Hepatic stellate cell (primary cell): ENCODE measurements at regions not wholly inside any gene's neighbourhood (a gene's known extent, or its start where the extent isn't known, plus 50 kb on each side); places are given as distances from the start of the nearest gene placed in this dataset.
"Not testable (repeated sequence)": the region's sequence is repeated elsewhere in the genome, so short reads cannot be mapped to it uniquely, and the experiment has no call there.

Experiments
- DNase-seq: peaks from one replicate; pipeline ENCODE4 v3.0.0; 2011; ENCODE audit warnings: low spot score

DNA sequence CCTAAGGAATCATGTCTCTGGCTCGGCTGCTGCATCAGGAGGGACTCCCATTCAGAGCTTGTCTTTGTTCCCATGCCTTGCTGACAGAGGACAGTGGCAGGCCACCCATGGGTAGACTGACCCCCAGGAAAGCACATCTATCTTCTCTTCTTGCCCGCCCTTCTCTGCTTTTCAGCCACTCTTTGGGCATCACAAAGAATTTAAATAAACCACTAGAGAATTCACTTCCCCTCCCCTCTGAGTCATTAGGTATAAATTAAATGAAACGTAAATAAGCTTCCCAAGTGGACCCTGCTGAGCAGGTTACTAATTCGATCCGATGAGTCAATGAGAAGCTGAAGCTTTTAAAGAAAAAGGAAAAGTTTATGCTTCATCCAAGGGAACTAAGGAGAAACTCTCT, 97.0 kb downstream of the DRD1 start:
- no peak for DNase-seq

DNA sequence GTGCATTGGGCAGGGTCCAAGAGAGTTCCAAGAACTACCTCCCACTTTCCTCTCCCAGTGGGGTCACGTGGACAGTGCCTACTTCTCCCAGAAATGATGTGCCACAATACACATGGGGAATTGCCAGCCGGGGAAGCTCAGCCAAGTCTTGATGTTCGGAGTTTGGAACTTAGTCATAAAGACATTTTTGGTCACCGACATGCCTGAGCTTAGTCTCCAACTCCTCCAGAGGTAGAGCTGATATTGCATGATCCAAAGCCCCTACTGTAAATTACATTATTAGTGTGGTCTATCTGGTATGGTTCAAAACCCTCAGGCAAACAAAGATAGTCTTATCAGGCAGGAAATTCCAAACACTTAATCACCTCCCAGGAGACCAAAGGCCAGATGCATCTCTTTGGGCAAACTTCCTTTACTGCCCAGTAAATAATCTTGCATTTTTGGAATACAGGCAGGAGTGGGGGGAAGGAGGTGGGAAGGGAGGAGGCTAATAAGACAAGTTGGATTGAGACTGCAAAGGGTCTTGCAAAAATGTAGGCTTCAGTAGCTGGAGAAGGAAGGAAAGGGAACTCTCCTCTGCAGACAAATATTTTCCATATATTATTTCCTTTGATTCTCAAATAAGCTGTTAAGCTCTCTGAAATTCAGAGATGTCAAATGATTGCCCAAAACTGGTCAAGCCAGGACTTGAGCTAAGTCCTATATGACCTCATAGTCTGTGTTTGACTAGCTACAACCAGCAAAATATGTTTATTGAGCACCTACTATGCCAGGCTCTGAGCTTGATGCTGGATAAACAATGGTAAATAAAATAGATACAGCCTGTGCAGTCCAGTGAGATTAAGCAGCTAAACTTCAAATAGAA, 99.4 kb downstream of the DRD1 start:
- no peak for DNase-seq

DNA sequence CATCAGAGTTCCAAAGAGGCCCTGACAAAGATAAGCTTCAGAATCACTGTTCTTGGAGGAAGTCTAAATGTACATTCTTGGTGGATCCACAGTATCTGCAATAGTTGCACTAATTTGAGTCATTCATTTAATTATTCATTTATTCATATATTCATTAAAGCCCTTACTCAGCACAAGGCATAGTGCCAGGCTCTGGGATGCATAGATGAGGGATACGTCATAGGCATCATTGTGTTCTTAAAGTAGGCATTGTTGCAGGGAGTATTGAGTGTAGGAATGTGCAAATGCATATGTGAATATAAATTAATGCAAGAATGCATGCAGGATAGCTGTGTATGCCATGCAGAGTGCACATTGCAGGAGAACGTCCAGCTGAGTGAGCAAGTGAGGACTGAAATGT, 100.7 kb downstream of the DRD1 start:
- no peak for DNase-seq

DNA sequence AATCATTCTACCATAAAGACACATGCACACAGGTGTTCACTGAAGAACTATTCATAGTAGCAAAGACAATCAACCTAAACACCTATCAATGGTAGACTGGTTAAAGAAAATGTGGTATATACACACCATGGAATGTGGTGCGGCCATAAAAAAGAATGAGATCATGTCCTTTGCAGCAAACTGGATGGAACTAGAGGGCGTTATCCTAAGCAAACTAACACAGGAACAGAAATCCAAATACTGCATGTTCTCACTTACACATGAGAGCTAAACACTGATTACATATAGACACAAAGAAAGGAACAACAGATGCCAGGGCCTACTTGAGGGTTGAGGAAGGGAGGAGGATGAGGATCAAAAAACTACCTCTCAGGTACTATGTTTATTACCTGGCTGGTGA, 103.8 kb downstream of the DRD1 start:
- DNase-seq, result no peak

DNA sequence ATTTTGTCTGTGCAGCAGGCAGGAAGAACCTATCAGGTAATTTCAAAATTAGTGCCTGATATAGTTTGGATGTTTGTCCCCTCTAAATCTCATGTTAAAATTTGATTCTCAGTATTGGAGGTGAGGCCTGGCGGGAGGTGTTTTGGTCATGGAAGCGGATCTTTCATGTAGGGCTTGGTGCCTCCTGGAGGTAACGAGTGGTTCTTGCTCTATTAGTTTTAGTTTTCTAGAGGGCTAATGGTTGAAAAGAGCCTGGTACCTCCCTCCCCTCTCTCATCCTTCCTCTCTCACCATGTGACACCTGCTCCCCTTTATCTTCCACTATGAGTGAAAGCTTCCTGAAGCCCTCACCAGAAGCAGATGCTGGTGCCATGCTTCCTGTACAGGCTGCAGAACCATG, 106.3 kb downstream of the DRD1 start:
- DNase-seq, result no peak

DNA sequence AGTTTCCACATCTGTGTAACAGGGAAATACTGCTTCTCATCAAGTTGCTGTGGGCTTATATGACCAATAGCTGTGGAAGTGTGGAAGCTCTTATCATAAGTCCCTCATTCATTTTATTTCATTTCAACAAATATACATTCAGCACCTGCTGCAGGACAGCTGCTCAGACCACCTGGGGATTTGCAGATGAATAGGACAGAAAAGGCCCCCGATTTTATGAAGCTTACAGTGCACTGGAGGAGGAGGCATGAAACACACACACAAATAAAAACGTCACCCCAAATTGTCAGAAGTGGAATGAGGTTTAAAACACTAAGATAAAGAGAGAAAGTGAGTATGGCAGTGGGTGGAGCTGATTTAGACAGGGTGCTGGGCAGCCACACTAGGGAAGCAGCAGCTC, 107.2 kb downstream of the DRD1 start:
- no peak for DNase-seq

DNA sequence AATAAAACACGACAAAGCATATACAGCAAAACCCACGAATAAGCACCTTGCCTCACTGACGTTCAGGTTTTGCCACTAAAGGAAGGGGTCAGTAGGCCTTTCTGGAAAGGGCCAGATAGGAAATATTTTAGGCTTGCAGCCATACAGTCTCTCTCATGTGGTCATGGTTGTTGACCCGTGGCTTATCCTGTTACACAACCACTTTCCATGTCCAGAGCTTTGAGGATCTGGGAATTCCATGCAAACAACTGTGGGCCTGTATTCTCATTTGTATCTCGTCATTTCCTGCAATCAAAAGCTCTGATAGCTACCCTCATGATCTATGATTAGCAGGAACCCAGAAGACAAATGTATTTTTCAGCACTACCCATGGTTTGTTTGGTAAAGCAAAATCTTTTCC, 108.3 kb downstream of the DRD1 start:
- no peak for DNase-seq

DNA sequence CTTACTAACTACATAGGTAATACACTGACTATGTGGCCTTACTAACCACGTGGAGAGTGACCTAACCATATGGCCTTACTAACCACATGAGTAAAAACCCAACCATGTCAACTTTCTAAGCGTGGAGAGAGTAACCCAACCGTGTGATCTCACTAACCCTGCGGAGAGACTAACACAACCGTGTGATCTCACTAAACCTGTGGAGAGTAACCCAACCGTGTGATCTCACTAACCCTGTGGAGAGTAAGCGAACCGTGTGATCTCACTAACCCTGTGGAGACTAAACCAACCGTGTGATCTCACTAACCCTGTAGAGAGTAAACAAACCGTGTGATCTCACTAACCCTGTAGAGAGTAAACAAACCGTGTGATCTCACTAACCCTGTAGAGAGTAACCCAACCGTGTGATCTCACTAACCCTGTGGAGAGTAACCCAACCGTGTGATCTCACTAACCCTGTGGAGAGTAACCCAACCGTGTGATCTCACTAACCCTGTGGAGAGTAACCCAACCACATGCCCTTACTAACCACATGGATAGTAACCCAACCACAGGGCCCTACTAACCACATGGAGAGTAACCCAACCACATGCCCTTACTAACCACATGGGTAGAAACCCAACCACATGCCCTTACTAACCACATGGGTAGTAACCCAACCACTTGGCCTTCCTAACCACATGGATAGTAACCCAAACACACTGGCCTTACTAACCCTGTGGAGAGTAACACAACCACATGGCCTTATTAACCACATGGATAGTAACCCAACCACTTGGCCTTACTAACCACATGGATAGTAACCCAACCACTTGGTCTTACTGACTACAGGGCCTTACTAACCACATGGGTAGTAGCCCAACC, 112.6 kb downstream of the DRD1 start:
- not testable (repeated sequence) for DNase-seq

DNA sequence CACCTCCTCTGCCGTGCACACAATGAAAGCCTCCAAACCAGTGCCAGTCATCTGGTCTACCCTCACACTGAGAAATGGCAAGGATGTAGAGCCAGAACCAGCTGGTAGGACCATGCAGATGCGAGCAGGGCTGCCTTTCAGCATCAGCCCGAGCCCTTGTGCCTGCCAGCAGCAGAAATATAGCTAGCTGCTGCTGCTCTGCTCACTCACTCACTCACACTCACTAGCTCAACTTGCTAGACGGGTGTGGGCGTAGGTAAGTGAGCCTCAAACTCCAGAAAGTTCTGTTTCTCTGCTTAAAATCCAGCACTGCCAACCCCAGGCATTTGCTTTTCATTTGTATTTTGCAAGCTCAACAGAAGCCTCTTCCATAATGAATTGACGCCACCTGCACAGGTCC, 114.0 kb downstream of the DRD1 start:
- DNase-seq, result no peak

DNA sequence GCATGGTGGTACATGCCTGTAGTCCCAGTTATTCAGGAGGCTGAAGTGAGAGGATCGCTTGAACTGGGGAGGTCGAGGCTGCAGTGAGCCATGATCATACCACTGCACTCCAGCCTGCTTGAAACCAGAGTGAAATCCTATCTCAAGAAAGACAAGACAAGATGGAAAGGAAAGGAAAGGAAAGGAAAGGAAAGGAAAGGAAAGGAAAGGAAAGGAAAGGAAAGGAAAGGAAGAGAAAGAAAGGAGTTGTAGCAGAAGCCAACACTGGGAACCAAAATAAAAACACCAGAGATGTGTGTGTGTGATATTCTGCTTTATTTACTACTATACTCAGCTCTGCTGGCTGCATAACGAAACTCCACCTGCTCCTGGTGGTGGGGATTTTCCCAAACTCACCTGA, 115.3 kb downstream of the DRD1 start:
- DNase-seq, result no peak

DNA sequence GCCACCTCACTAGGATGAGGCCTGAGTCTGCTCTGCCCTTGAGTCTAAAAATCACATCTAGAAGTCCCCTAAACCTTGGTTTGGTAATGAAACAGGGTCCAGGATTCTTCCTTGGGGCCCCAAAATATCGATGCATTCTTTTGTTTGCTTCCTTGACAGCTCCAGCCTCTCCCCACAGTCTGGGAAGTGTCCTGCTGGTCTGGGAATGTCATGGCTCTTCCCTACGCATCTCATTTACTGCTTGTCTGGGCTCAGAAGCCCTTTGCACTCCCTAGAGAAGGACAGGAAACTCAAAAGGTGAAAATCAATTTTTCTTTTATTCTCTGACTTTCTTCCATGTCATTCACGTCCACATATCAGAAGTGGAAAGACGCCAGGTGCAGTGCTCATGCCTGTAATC, 115.8 kb downstream of the DRD1 start:
- DNase-seq, result no peak

DNA sequence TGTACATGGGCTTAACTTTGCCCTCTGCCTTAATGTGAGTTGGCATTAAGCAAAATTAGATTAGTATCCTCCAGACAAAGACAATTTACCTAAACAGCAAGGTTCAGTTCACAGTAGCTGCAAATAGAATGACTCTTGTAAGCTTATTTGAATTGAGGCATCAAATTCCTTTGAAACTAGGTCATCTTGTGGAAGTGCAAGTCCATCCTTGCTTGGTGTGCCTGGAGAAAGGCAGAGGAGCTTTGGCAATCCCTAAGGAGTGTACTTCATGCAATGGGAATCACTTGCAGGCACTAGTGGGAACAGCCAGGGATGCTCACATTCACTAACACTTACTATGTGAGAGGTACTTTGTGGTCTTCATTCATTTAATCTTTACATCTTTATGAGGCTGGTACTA, 118.3 kb downstream of the DRD1 start:
- DNase-seq, result no peak

DNA sequence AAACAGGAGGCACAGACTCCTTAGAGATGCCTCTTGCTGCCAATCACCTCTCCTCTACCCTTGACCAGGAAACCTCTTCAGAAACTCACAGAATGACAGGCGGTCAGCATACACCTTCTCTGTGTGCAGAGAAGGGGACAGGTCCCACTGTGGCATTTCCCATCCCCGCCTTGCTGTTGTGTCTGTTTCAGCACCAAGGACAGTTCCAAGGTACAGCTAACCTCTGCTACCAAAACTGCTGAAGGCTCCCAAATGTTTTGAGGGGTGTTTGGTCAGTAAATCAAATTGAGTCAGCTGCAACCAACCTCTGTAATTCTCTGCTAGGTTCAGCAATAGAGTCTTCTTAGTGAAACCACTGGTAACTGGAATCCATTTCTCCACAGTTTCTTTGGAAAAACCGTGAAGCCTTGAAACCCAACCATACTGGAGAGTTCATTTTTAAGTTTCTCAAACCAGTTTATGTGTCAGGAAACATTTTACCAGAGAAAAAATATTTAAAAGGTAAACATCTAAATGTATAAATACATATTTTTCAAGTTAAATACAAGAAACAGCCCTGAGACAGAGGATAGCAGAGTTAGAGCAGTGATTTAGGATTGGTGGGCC, 122.0 kb downstream of the DRD1 start:
- no peak for DNase-seq

DNA sequence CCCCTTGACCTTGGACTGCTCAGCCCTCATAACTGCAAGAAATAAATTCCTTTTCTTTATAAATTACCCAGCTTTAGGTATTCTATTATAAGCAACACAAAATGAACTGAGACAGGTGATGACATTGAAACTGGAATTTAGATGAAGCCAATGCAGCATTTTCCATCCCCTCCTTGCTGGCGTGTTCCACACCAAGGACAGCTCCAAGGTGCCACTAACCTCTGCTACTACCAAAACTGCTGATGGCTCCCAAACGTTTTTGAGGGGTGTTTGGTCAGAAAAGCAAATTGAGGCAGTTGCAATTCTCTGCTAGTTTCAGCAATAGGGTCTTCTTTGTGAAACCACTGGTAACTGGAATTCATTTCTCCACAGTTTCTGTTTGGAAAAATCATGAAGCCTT, 124.8 kb downstream of the DRD1 start:
- DNase-seq, result no peak

DNA sequence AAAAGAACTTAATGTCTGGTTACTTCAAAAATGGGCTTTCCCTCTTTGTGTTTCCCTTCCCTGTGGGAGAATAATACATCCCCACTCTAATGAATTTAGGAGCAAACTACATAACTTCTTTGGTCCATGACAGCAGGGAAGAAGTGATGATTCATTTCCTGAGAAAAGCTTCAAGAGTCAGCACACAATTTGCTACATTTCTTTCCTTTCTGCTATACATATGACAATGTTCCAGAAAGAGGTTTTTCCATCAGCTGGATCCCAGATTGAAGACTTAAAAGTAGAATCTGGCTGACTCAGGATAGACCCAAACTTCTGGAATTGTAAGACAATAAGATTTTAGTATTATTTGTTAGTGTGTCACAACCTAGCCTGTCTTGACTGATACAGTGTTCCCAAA, 126.1 kb downstream of the DRD1 start:
- no peak for DNase-seq

DNA sequence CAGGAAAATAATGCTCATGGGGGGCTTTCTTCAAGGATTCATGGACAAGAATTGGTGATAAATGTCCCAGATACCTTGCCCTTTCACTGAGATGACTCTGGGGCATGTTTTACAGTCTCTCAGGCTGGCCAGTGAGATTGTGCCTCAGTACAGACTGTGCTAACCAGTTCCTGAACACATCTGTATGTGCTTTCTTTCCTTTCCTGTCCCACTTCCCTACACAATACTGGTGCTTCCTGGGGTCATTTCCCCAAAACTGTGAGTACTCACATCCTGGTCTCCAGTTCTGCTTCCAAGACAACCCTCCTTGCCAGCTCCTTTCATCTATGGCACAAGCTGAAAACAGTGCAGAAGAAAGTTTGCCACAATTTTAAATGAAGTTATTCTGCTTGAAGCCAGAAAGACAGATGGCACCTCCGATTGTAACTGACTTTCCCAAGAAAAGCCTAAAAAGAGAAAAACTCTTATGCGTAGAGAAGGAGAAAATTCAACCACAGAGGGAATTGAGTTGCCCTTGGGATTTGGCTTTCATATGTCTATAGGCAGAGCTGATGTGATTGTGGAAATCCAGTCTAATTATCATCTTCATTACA, 134.7 kb downstream of the DRD1 start:
- DNase-seq, result no peak

DNA sequence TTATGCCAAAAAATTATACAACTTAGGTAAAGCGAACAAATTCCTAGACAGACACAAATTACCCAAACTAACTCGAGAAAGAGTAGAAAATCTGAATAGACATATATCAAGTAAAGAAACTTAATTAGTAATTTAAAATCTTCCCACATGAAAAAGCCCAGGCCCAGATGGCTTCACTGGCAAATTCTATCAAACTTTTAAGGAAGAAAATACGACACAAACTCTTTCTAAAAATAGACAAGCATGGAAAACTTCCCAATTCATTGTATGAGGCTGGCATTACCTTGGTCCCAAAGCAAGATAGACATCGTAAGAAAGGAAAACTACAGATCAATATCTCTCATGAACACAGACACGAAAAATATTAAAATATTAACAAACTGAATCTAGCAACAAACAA, 135.3 kb downstream of the DRD1 start:
- no peak for DNase-seq

DNA sequence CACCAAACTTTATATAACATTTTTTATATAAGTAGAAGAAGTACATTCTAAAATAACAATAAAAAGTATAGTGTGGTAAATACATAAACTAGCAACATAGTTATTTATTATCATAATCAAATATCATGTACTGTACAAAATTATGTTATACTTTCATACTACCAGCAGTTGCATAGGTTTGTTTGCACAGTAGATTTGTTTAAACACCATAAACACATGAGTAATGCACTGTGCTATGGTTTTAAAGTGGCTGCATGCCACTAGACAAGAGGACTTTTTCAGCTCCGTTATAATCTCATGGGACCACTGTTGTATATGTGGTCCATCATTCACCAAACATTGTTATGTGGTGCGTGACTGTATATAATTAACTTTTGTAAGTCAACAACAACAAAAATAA, 137.6 kb downstream of the DRD1 start:
- no peak for DNase-seq

DNA sequence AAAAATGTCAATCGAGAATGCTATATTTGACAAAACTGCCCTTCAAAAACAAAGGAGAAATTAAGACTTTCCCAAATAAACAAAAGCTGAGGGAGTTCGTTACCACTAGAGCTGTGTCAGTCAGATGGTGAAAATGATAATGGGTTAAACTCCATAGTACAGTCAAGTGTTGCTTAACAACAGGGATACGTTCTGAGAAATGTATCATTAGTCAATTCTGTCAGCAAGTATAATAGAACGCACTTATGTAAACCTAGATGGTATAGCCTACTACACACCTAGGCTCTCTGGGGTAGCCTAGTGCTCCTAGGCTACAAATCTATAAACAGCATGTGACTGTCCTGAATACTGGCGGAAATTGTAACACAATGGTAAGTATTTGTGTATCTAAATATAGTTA, 138.7 kb downstream of the DRD1 start:
- no peak for DNase-seq

DNA sequence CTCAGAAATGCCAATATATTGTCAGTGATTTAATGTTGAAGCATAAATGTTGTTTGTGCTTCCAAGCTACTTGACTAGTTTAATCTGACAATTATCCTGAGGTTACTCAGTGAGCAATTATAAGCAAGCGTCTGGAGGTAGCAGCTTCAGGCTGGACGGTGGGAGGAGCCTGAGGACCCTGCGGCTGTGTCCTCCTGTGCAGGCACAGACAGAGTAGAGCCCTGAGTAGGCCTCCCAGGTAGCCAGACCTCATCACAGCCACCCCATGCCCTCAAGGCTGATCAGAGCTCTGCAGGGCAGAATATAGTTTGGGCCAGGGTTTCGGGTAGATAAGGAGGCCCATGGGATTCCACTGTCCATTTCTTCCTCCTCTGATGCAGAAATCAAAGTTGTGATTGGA, 153.6 kb downstream of the DRD1 start:
- no peak for DNase-seq

DNA sequence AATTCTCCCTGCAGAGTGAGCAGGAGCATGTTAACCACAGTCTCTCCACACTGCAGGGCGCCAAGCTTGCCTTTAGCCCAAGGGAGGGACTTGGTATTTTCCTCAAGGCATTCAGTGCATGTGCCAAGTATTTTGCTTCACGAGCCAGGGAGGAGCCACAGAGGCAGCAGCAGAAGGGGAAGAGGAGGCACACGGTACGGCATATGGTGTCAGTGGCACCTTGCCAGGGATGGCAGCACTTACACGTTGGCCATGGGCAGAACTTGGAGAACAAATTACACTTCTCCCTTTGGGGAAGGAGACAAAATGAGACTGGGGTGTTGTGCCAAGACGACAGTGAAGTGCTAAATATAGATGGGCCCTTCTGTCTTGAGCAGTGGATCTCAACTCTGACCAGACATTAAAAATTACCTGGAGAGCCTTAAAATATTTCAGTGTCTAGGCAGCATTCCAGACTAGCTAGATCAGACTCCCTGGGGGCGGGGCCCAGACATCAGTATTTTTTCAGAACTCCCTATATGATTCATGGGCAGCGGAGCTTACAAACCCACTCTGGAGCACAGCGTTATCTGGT, 155.8 kb downstream of the DRD1 start:
- DNase-seq, result no peak

DNA sequence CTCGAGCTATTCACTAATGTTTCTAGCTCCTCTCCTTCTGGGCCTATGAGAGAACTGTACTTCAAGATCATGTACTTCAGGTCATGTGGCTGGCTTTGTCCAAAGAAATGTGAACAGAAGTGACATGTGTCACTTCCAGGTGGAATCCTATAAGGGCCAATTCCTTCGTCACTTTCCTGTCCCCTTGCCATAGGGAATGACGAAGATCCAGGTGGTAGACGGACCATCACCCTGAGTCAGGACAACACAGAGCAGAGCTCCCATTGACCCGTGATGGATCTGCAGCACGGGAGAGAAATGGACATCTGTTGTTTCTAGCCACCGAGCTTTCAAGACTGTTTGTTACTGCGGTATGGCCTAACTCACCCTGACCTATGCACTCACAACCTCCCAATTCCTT, 157.0 kb downstream of the DRD1 start:
- DNase-seq, result no peak
